ENCODE measurements at regions not wholly inside any gene's neighbourhood (a gene's known extent, or its start where the extent isn't known, plus 50 kb on each side); places are given as distances from the start of the nearest gene placed in this dataset.
"Not testable (repeated sequence)": the region's sequence is repeated elsewhere in the genome, so short reads cannot be mapped to it uniquely, and the experiment has no call there.

DNA sequence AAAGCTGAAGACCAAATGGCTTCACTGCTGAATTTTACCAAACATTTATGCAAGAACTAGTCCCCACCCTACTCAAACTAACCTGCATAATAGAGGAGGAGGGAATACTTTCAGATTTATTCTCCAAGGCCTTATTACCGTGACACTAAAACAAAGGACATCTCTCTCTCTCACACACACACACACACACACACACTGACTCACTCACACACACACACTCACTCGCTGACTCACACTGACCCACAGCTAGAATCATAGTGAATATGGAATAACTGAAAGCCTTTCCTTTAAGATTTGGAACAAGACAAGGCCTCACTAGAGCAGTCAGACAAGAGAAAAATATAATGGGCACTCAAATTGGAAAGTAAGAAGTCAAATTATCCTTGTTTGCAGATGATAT is 1014.1 kb downstream of the TMTC2 start:
- TF ChIP-seq, protein P1, sequence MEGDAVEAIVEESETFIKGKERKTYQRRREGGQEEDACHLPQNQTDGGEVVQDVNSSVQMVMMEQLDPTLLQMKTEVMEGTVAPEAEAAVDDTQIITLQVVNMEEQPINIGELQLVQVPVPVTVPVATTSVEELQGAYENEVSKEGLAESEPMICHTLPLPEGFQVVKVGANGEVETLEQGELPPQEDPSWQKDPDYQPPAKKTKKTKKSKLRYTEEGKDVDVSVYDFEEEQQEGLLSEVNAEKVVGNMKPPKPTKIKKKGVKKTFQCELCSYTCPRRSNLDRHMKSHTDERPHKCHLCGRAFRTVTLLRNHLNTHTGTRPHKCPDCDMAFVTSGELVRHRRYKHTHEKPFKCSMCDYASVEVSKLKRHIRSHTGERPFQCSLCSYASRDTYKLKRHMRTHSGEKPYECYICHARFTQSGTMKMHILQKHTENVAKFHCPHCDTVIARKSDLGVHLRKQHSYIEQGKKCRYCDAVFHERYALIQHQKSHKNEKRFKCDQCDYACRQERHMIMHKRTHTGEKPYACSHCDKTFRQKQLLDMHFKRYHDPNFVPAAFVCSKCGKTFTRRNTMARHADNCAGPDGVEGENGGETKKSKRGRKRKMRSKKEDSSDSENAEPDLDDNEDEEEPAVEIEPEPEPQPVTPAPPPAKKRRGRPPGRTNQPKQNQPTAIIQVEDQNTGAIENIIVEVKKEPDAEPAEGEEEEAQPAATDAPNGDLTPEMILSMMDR (IDR thresholded peaks at IDR 0.05 in 8 of 11, conservative IDR thresholded peaks at IDR 0.05 in 3 of 11), result no peak
- TF ChIP-seq POLR2A (IDR thresholded peaks at IDR 0.05) (no peak), POLR2AphosphoS5 (IDR thresholded peaks at IDR 0.05) (no peak)
- Histone ChIP-seq H3K9me3 (peaks cover 0 to 21% (median 0%) of the 10 kb centered on the region in 8 donors), H3K27me3 (replicated peaks in 1 of 7) (no peaks in the 10 kb centered on the region), H3K4me1 (no peaks in the 10 kb centered on the region), H3K4me3 (no peak overlapping the region), H3K27ac (no peak overlapping the region), H3K36me3 (no peaks in the 10 kb centered on the region)
- 81 to 89% (median 86%) methylated on average over 2 of the region's 2 CpGs for WGBS, 5 donors
- DNase-seq, result no peak
- intact Hi-C loops (cut with DNase I; ENCODE audit: low total_unique reads), result no loop called here

DNA sequence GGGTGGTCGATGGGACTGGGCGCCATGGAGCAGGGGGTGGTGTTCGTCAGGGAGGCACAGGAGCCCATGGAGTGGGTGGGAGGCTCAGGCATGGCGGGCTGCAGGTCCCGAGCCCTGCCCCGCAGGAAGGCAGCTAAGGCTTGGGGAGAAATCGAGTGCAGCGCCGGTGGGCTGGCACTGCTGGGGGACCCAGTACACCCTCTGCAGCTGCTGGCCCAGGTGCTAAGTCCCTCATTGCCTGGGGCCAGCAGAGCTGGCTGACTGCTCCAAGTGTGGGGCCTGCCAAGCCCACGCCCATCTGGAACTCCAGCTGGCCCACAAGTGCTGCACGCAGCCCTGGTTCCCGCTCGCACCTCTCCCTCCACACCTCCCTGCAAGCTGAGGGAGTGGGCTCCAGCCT is 1009.6 kb downstream of the TMTC2 start:
- H3K4me1 ChIP-seq; H3K27me3 ChIP-seq (replicated peaks in 1 of 7); H3K4me3 ChIP-seq; intact Hi-C loops (cut with DNase I; ENCODE audit: low total_unique reads); H3K36me3 ChIP-seq; DNase-seq; H3K27ac ChIP-seq: not testable (repeated sequence)
- WGBS, 5 donors, result 68 to 96% (median 81%) methylated on average over 9 to 13 of the region's 13 CpGs
- peaks cover 0 to 15% (median 4%) of the 10 kb centered on the region in 8 donors for H3K9me3 ChIP-seq

DNA sequence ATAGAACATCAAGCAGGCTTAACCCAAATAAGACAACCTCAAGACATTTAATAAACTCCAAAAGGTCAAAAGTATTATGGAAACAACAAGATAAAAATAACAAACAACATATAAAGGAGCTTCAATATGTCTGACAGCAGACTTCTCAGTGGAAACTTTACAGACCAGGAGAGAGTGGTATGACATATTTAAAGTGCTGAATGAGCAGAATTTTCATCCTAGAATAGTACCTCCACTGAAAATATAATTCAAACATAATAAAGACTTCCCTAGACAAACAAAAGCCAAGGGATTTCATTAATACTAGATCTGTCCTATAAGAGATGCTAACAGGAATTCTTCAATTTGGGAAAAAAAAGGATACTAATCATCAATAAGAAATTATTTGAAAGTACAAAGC is 1005.0 kb downstream of the TMTC2 start:
- no peak for TF ChIP-seq POLR2AphosphoS5 (IDR thresholded peaks at IDR 0.05)
- TF ChIP-seq POLR2A (IDR thresholded peaks at IDR 0.05), result no peak
- TF ChIP-seq, protein P1 (IDR thresholded peaks at IDR 0.05 in 8 of 11, conservative IDR thresholded peaks at IDR 0.05 in 3 of 11), result no peak
- H3K27ac ChIP-seq, result no peak overlapping the region
- no peaks in the 10 kb centered on the region for H3K36me3 ChIP-seq
- peaks cover 0 to 22% (median 5%) of the 10 kb centered on the region in 8 donors for H3K9me3 ChIP-seq
- H3K4me3 ChIP-seq, result no peak overlapping the region
- DNase-seq, result no peak
- H3K27me3 ChIP-seq (replicated peaks in 1 of 7), result no peaks in the 10 kb centered on the region
- intact Hi-C loops (cut with DNase I; ENCODE audit: low total_unique reads), result no loop called here
- H3K4me1 ChIP-seq, result no peaks in the 10 kb centered on the region

DNA sequence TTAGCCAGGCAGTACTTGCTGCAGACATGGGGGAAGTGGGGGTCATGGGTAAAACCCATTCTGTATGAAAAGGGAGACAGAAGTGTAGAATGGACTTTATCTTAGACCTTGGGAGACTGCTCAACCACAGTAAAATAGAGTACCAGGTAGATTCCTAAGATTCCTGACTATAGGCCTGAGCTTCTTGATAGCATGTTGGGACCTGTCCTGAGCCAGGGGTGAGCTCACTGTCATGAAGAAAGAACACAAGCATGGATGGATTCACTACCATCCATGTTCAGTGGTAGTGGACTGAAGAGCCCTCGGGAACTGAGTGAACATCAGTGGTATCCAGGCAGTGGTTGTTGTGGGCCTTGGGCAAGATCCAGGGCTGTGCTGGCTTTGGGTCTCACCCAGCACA is 1003.8 kb downstream of the TMTC2 start:
- TF ChIP-seq, protein P1 (IDR thresholded peaks at IDR 0.05 in 8 of 11, conservative IDR thresholded peaks at IDR 0.05 in 3 of 11), result no peak
- no peak for TF ChIP-seq POLR2AphosphoS5 (IDR thresholded peaks at IDR 0.05)
- no peak for TF ChIP-seq POLR2A (IDR thresholded peaks at IDR 0.05)
- Histone ChIP-seq H3K27me3 (replicated peaks in 1 of 7) (no peaks in the 10 kb centered on the region), H3K36me3 (no peaks in the 10 kb centered on the region), H3K27ac (no peak overlapping the region), H3K4me3 (no peak overlapping the region), H3K9me3 (peaks cover 0 to 13% (median 4%) of the 10 kb centered on the region in 8 donors), H3K4me1 (no peaks in the 10 kb centered on the region)
- 68 to 93% (median 82%) methylated on average over 1 of the region's 1 CpG for WGBS, 5 donors
- intact Hi-C loops (cut with DNase I; ENCODE audit: low total_unique reads), result no loop called here
- no peak for DNase-seq

DNA sequence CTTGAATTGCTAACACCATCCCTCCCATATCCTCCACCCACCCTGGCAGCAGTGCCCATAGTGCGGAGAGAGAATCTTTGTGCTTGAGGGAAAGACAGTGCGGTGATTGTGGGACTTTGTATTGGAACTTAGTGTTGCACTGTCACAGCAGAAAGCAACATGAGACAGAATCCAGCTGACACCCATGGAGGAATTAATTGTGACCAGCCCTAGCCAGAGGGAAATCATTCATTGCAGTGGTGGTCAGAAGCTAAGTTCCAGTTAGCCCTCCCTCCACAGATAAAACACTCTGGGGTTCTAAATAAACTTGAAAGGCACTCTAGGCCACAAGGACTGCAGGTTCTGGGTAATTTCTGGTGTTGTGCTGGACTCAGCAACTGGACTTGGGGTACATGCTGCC is 1002.6 kb downstream of the TMTC2 start:
- no peak for DNase-seq
- TF ChIP-seq POLR2AphosphoS5 (IDR thresholded peaks at IDR 0.05) (no peak), POLR2A (IDR thresholded peaks at IDR 0.05) (no peak)
- TF ChIP-seq, protein P1 (IDR thresholded peaks at IDR 0.05 in 8 of 11, conservative IDR thresholded peaks at IDR 0.05 in 3 of 11), result no peak
- Histone ChIP-seq H3K27ac (no peak overlapping the region), H3K9me3 (peaks cover 0 to 16% (median 4%) of the 10 kb centered on the region in 8 donors), H3K4me1 (no peaks in the 10 kb centered on the region), H3K36me3 (no peaks in the 10 kb centered on the region), H3K4me3 (no peak overlapping the region), H3K27me3 (replicated peaks in 1 of 7) (no peaks in the 10 kb centered on the region)
- WGBS, 5 donors, result 92 to 100% (median 96%) methylated on average over 2 of the region's 2 CpGs
- intact Hi-C loops (cut with DNase I; ENCODE audit: low total_unique reads), result no loop called here

All from spleen (tissue), 11 donors.